ENCODE measurements at regions not wholly inside any gene's neighbourhood (a gene's known extent, or its start where the extent isn't known, plus 50 kb on each side); places are given as distances from the start of the nearest gene placed in this dataset.
A peak's percentile ranks its signal among the peaks of the same experiment; 100 is the strongest.

DNA sequence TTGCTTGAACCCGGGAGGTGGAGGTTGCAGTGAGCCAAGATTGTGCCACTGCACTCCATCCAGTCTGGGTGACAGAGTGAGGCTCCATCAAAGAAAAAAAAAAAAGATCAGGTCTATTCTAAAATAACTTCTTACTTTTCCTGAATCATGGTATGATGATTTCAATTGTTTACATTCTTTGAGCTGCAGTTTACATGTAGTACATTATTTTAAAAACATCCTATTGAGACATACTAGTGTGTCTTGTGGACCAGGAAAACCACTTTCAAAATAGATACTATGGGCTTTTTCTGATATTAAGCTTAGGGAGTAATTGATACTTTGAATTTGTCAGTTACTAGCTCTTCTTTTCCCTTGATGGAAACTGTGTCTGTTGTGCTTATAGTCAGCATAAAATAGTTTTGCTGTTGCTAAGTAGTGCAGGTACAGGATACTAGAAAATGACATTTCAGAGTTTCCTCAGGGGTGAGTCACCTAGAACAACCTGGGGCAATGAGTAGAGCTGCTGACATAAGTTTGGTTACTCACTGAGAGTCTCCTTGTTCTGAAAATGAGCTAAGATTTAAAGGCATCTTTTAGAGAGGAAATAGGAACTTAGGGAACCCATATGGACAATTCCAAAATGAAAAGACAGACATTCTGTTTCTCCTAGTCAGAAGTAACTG, 53.2 kb upstream of the C4orf54 start:
- TF ChIP-seq EZH2 (IDR thresholded peaks at IDR 0.05; ENCODE audit: borderline replicate concordance), result no peak
- TF ChIP-seq EZH2phosphoT487 (IDR thresholded peaks at IDR 0.05; ENCODE audit: low read depth, severe bottlenecking, unreplicated experiment), result no peak
- TF ChIP-seq, protein P1, sequence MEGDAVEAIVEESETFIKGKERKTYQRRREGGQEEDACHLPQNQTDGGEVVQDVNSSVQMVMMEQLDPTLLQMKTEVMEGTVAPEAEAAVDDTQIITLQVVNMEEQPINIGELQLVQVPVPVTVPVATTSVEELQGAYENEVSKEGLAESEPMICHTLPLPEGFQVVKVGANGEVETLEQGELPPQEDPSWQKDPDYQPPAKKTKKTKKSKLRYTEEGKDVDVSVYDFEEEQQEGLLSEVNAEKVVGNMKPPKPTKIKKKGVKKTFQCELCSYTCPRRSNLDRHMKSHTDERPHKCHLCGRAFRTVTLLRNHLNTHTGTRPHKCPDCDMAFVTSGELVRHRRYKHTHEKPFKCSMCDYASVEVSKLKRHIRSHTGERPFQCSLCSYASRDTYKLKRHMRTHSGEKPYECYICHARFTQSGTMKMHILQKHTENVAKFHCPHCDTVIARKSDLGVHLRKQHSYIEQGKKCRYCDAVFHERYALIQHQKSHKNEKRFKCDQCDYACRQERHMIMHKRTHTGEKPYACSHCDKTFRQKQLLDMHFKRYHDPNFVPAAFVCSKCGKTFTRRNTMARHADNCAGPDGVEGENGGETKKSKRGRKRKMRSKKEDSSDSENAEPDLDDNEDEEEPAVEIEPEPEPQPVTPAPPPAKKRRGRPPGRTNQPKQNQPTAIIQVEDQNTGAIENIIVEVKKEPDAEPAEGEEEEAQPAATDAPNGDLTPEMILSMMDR (IDR thresholded peaks at IDR 0.05; ENCODE audit: poor library complexity), result no peak
- no peaks in the 10 kb centered on the region for H3K9me3 ChIP-seq (ENCODE audit: low read depth)
- no peaks in the 10 kb centered on the region for H3K36me3 ChIP-seq (replicated peaks; ENCODE audit: insufficient read depth, low read depth)
- peak; percentile 25 for DNase-seq (ENCODE audit: low spot score)
- 93% methylated on average over 1 of the region's 1 CpG for WGBS (ENCODE audit: low lambda C conversion rate, missing lambda C conversion rate)
- H2AFZ ChIP-seq, result no peak overlapping the region
- H3K79me2 ChIP-seq, result no peaks in the 10 kb centered on the region
- no peak overlapping the region for H3K27ac ChIP-seq
- H3K4me3 ChIP-seq, result no peak overlapping the region
- no peaks in the 10 kb centered on the region for H3K9me2 ChIP-seq (replicated peaks; ENCODE audit: insufficient read depth)
- H3K4me1 ChIP-seq (ENCODE audit: insufficient read depth), result no peaks in the 10 kb centered on the region
- no peak overlapping the region for H3K4me2 ChIP-seq
- no peaks in the 10 kb centered on the region for H3K27me3 ChIP-seq
- no peaks in the 10 kb centered on the region for H4K20me1 ChIP-seq (ENCODE audit: insufficient read depth, poor library complexity, severe bottlenecking)

DNA sequence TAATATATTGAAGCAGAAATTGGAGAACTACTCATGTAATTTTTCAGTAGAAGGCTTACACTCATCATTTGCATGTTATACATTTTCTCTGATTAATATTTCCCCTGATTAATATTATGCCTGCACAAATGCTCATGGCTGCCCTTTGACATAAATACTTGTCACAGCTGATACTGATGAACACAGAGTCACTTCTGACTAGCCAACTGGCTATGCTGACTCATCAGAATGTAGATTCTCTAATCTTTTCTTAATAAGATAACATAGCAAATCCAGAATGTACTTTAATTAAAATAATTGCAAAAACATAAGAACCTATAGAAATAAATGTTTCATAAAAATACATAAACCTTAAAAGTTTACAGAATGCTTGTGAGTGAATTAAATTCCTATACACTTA, 52.4 kb upstream of the C4orf54 start:
- Histone ChIP-seq H3K4me3 (no peak overlapping the region), H3K27me3 (no peaks in the 10 kb centered on the region), H3K36me3 (replicated peaks; ENCODE audit: insufficient read depth, low read depth) (no peaks in the 10 kb centered on the region), H3K9me2 (replicated peaks; ENCODE audit: insufficient read depth) (no peaks in the 10 kb centered on the region), H4K20me1 (ENCODE audit: insufficient read depth, poor library complexity, severe bottlenecking) (no peaks in the 10 kb centered on the region), H3K9me3 (ENCODE audit: low read depth) (no peaks in the 10 kb centered on the region), H3K79me2 (no peaks in the 10 kb centered on the region), H3K4me2 (no peak overlapping the region), H3K4me1 (ENCODE audit: insufficient read depth) (no peaks in the 10 kb centered on the region), H2AFZ (no peak overlapping the region), H3K27ac (no peak overlapping the region)
- TF ChIP-seq EZH2phosphoT487 (IDR thresholded peaks at IDR 0.05; ENCODE audit: low read depth, severe bottlenecking, unreplicated experiment) (no peak), EZH2 (IDR thresholded peaks at IDR 0.05; ENCODE audit: borderline replicate concordance) (no peak)
- TF ChIP-seq, protein P1 (IDR thresholded peaks at IDR 0.05; ENCODE audit: poor library complexity), result no peak
- DNase-seq (ENCODE audit: low spot score), result no peak

DNA sequence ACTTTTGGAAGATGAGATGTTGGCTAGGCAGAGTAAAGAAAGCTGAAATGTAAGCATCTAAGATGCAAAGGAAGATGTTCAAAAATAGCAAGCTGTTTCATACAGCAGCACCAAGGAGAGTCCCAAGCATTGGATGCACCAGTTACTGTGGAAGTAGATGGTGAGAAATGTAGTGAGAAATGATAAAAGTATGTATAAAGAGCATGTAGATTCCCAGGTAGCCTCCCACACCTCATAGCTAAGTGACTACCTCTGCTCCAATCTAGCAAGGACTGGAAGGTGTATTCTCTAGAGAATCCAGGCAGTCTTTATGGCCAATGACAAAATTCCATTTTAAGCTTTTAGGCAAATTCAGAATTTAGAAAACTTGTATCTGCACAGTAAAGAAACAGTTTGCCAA, 50.9 kb upstream of the C4orf54 start:
- no peak overlapping the region for H3K4me2 ChIP-seq
- no peaks in the 10 kb centered on the region for H3K79me2 ChIP-seq

More for the DNA sequence above, 50.9 kb upstream of the C4orf54 start:
- TF ChIP-seq, protein P1 (IDR thresholded peaks at IDR 0.05; ENCODE audit: poor library complexity), result no peak
- TF ChIP-seq EZH2 (IDR thresholded peaks at IDR 0.05; ENCODE audit: borderline replicate concordance) (no peak), EZH2phosphoT487 (IDR thresholded peaks at IDR 0.05; ENCODE audit: low read depth, severe bottlenecking, unreplicated experiment) (no peak)
- no peak for DNase-seq (ENCODE audit: low spot score)
- no peaks in the 10 kb centered on the region for H3K36me3 ChIP-seq (replicated peaks; ENCODE audit: insufficient read depth, low read depth)
- no peaks in the 10 kb centered on the region for H4K20me1 ChIP-seq (ENCODE audit: insufficient read depth, poor library complexity, severe bottlenecking)
- H3K27ac ChIP-seq, result no peak overlapping the region
- no peaks in the 10 kb centered on the region for H3K27me3 ChIP-seq
- H3K4me3 ChIP-seq, result no peak overlapping the region
- H3K4me1 ChIP-seq (ENCODE audit: insufficient read depth), result no peaks in the 10 kb centered on the region
- H2AFZ ChIP-seq, result no peak overlapping the region
- no peaks in the 10 kb centered on the region for H3K9me3 ChIP-seq (ENCODE audit: low read depth)
- no peaks in the 10 kb centered on the region for H3K9me2 ChIP-seq (replicated peaks; ENCODE audit: insufficient read depth)
